Stimulated activated CD8-positive, alpha-beta memory T cell treated with anti-CD3 and anti-CD28 coated beads, Interleukin-4, amount 100 ng/mL, for 48 hours (primary cell): ENCODE measurements at regions not wholly inside any gene's neighbourhood (a gene's known extent, or its start where the extent isn't known, plus 50 kb on each side); places are given as distances from the start of the nearest gene placed in this dataset.

Experiments
- DNase-seq: peaks from one replicate; pipeline ENCODE4 v3.0.0-alpha.2; 2020

DNA sequence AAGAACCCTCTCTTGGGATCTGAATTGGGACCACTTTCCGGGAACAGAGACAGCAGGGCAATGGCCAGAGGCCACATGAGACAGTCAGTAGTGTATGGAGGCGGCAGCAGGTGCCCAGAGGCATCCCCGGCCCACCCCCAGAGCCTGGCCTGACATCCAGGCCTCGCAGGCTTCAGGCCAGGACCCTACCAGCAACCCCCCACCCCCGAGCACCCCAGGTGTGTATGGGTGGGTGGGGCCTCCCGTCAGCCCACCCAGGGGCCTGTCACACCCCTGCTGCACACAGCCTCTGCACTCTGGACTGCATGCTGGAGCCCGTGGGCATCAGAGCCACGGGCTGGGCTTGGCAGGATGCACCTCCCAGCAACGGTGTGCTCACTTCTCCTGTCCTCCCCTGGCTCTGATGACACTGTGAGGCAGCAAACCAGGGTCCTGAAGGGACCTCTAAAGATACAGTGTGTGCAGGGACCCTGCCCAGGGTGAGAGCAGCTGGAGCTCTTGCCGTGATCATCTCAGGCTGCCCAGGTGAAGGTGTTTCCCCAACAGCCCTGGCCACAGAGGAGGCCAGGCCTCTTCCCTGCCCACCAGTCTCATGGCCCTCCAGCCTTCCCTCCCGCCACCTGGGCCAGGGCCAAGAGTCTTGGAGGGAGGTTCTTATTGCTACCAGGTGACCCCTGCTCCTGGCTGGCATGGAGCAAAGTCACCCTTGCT lies 88.8 kb upstream of the SEPTIN5 start:
- no peak for DNase-seq

DNA sequence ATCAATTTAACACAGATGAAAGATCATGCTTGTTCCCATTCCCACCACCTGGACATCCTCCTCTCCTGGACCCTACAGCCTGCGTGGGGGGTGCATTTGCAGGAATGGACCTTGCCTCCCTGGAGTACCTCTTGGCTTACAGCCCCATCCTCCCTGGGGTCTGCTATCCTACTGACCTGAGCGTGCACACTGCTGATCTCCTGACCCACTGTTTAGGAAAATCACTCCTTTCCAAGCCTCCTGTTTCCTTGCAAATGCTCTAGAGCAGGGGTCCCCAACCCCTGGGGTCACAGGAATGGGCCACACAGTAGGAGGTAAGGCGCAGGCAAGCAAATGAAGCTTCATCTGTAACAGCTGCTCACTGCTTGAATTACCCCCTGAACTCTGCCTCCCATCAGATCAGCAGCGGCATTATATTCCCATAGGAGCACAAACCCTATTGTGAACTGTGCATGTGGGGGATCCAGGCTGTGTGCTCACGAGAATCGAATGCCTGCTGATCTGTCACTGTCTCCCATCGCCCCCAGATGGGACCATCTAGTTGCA lies 88.2 kb upstream of the SEPTIN5 start:
- no peak for DNase-seq

DNA sequence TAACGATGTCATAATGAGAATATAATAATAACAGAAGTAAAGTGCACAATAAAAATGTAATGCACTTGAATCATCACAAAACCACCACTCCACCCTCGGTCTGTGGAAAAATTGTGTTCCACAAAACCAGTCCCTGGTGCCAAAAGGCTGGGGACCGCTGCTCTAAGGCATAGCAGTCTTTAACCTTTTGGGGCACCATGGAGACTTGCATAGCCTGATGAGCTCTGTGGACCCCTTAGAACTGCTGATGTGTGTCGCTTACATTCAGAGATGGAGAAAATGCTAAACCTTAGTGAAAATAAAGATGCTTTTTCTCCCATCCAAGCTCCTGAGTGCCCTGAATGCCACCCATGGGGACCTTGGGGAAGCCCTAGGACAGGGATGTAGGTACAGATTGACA lies 87.6 kb upstream of the SEPTIN5 start:
- DNase-seq, result no peak

DNA sequence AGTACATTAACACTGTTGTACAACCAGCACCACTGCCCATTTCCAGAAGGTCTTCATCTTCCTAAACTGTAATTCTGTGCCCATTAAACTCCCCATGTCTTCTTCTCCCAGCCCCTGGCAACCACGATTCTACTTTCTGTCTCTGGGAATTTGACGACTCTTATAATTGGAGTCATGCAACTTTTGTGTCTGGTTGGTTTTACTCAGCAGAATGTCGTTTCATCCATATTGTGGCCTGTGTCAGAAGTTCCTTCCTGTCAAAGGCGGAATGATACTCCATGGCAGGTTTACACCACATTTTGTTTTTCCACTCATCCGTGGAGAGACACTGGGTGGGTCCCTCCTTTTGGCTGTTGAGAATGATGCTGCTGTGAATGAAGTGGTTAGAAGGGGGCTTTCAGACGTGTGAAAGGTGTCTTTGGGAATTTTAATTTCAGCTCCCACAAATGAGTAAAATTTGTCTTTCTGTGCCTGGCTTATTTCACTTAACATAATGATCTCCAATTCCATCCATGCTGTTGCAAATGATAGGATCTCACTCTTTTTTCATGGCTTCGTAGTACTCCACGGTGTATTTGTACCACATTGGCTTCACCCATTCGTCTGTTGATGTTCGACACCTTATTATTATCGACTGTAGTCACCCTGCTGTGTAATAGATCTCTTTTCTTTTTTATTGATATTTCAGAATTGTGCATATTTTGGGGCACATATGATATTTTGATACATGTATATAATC lies 86.1 kb upstream of the SEPTIN5 start:
- no peak for DNase-seq

DNA sequence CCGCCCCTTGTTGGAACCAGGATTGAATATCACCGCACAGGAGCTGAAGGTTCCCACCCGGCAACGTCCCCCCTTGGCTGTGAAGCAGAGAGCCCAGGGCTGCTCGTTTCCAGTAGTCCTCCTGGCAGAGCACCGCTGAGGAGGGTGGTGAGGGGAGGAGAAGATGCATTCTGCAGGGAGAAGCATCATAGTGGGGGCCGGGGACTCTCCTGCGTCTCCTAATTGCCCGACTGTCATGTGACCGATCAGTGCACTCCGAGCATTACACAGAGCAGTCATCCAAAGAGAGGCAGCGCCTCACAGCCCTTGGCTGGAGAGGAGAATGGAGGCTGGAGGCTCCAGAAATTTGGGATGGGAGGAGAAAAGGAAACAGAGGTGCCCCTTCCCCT lies 85.0 kb upstream of the SEPTIN5 start:
- no peak for DNase-seq

DNA sequence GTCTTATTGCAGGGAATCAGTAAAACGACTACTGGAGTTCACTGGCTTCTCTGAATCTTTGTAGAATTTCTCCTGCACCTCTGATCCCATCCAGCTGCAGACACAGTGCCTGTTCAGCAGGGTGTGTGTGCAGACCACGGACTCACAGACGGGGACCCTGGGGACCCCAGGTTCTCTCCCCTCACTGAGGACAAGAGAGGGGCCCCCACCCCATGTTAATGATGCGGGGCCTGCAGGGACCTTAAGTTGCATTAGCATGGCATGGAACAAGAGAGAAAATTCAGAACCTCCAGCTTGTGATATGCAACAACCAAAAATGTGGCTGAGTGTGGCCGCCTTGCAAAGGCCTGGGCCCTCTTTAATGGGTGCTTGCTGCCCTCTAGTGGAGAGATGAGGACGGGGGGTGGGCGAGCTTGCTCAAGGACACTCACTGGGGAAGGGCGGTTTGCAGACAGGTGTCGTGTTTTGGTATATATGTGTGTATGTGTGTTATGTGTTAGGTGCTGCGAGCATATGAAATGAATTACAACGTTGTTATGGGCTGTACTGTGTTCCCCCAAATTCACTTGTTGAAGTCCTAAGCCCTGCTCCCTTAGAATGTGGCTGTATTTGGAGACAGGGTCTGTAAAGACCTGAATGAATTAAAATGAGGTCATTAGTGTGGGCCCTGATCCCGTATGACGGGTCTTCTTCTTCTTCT lies 84.4 kb upstream of the SEPTIN5 start:
- DNase-seq, result peak; percentile 93

DNA sequence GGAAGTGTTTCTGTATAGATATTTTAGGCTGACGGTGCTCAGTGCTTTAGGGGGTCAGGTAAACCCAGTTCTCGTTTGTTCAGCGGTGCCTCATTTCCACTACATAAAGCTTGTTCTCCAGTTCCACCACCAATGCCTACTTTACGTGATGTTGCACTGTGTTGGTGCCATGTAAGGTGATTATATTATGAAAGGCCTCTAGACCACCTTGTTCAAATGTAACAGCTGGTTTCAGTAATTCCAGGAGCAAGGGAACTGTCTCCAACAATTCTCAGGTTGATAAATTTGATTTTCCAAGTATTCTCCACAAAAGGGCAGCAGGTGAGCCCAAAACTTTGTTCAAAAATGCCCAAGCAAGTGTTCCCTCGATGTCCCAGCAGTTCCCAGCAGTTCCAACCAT lies 83.7 kb upstream of the SEPTIN5 start:
- no peak for DNase-seq

DNA sequence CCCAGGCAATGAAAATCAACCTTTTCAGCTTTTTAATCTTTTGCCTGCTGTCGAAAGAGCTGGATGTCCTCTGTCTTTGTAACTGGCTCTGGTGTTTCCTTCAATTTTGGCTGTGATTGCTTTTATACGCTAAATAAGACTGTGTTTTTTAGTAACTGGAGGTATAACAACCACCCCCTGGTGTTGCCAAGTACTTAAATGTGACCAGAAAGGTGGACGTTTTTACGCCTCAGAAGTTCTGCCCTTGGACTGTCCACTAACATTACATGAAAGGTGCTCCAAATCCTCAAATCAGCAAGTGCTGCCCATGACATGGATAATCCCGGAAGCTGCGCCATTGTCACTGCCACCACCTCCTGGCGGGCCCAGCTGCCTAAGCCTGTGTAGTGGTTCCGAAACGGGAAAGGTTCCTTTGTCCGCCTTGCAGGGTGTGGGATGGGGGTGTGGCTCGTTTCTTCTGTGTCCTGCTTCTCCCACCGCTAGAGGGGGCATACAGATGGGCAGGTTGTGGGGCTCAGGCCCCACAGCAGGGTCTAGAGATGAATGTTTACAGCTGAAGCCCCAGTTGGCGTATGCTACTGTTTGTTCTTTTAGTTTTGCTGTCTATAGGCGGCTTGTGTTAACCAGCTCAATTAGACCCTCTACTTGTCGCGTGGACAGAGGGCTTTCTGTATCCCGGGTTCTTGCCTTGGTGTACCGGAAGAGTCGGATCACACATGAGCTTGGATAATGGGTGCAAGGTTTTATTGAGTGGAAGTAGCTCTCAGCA lies 82.2 kb upstream of the SEPTIN5 start:
- peak; percentile 40 for DNase-seq

DNA sequence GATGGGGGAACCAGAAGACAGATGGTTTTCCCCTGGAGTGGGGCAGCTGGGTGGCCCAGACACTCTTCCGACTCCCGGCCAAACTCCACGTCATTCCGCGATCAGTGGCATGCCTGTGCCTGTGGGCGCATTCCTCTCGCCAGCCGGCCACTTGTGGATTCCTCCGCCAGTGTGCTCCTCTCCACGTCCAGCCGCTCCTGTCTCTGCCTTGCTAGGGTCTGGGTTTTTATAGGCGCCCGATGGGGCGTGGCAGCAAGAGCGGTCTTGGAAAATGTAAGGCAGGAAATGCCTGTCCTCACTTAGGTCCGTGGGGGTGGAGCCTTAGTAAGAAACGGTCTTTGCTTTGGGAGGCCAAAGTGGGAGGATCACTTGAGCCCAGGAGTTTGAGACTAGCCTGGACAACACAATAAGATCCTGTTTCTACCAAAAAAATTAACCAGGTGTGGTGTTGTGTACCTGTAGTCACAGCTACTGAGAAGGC lies 81.6 kb upstream of the SEPTIN5 start:
- peak; percentile 2 for DNase-seq

DNA sequence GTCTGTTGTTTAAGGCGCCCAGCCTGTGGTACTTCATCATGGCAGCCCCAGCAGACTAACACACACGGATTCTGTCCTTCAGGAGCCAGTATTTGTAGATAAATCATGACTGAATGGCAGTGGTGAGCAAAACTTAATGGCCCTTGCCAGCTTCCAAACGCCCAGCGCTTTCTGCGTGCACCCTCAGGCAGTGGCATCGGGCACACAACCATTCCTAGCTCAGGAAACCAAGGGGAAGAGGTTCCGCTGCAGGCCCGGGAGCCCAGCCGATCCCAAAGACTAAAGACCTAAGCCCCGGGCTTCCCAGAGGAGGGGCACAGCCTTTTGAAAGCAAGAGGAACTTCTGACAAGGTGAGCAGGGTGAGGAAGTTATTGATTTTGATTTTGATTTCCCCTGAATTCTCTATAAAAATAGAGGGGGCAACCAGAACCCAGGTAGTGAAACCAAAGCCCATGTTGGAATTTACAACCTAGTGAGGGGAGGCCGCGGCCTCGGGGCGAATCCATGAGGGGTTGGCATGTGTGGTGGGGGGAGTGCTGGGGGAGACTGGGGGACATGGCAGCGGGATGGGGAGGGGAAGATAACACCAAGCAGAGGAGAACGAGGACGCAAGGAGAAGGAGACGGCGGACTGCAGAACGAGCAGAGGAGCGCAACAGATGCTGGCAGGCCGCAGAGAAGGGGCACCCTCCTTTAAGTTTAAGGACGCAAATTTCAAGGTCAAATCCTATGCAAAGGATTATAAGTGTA lies 79.9 kb upstream of the SEPTIN5 start:
- peak; percentile 4 for DNase-seq

DNA sequence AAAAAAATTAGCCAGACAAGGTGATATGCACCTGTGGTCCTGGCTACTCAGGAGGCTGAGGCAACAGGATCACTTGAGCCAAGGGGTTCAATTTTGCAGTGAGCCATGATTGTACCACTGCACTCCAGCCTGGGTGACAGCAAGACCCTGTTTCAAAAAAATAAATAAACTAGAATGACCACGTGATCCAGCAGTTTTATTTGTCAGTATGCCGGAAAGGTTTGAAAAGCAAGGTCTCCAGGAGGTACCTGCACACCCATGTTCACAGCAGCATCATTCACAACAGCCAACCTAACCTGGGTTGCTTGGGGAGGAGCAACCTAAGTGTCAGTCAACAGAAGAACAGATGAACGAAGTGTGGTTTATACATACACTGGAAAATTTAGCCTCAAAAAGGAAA lies 78.7 kb upstream of the SEPTIN5 start:
- no peak for DNase-seq

DNA sequence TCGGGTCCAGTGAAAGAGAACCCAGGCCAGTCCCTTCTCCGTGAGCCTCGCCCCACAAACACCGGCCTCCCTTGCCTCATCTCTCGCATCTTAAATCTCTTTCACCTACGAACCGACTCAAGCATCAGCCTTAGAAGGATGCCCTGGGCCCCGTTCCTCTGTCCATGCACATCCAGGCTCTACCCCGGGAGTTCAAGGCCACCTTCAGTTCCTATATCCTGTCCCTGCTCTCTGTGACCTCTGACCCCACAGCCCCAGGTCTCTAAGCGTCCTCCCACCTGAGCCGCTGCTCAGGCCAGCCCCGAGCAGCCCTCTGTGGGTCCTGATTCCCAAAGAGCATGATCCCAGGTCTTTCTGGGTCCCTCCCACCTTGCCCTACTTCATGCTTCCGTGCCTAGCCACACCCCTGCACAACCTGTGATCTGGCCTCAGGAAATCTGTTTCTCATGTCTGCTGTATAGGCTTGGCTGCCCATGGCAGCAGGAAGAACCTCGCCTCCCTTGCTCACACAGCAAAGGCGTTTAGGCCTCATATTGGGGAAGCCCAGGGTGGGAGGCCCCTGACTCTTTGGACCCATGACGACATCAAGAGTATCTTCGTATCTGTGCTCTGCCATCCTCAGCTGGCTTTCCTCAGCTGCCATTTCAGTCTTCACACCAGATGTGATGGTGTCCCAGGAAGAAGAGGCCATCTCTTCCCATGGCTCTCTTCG lies 77.5 kb upstream of the SEPTIN5 start:
- DNase-seq, result no peak

DNA sequence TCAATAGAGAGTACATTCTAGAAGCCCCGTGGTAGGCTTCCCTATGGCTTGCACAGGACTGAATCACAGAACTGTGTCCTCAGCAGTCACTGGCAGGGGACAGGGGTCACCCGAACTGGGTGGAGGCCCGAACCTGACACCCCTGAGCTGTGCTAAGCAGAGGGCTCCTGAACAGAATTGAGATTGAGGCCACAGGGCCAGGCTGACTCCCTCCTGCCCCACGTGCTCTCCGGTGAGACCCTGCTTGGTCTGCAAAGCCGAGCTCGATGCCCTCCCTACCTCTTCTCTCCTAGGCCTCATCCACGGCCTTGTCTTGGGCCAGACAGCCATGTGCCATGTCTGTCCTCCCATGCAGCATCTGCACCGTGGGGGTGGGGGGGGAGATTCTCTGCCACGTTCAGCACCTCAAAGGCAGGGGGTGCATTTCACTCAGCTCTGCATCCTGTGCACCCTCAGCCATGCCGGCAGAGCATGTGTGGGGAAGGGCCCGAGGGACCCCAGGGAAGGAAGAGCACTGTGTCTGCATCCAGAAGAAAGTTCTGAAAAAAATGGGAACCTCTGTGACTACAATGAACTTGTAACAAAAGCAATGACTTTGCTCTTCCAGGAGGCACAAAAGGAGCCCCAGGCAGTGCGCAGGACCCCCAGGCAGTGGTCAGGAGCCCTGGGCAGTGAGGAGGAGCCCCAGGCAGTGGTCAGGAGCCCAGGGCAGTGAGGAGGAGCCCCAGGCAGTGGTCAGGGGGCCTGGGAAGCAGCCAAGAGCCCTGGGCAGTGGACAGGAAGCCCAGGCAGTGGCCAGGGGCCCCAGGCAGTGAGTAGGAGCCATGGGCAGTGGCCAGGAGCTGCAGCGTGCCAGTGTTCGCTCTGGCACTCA lies 76.7 kb upstream of the SEPTIN5 start:
- DNase-seq, result no peak

DNA sequence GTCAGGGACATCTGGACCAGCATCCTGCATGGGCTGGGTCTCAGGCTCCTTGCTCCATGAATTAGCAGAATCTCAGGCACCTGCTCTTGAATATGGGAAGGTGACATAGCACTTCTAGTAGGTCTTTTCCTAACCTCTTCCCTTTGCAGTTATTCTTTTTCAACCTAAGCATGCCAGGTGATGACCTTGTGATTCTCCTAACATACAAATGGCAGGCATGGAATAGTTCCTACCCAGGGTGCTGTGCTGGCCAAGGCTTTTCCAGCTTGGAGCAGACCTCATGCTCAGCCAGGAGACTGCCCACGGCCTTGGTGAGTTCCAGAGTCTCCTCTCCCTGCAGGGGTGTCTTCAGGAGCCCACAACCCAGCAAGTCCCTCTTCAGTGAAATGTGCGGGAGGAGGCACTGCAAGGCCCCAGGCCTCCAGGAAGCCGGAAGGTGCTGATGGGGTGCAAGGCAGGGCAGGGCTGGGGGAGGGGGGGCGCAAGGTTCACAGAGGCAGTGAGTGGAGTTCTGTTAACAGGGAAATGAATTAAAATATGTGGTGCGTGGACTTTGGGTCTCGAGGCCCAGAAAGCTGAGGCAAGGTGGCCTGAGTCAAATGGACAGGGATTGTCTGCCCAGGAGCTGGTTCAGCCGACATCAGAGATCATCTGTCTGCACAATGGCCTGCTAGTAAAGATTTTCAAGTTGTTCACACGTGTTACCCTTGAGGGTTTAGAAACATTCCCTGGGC lies 75.9 kb upstream of the SEPTIN5 start:
- DNase-seq, result no peak

DNA sequence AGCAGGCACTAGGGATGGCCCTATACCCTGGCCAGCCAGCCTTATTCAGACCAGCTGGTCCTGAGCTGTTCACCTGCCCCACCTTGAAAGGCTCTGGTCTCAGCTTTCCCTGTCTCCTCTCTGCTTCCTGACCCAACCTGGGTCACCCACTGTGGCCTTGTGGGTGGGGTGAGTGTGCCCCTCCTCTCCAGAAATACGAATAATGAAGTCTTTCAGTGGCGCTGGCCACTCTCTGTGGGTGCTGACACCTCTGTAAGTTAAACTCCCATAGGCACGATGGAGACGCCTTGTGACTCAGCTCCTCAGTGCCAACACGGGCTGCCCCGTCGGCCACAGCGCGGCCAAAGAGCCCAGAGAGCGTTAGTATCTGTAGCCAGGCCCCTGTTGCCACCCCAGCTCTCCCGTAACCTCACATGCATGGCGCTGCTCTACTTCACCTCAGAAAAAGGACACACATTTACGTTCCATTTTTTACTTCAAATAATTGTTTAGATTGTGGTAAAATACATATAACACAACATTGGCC lies 74.6 kb upstream of the SEPTIN5 start:
- no peak for DNase-seq

DNA sequence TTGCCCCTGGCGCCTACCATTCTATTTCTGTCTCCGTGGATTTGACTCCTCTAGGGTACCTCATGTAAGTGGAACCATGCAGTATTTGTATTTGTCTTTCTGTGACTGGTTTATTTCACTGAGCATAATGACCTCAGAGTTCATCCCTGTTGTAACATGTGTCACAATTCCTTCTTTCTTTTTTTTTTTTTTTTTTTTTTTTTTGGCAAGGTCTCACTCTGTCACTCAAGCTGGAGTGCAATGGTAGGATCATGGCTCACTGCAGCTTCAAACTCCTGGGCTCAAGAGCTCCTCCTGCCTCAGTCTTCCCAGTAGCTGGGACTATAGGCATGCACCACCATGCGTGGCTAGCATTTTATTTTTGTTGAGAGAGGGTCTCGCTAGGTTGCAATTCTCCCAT lies 74.0 kb upstream of the SEPTIN5 start:
- DNase-seq, result no peak

DNA sequence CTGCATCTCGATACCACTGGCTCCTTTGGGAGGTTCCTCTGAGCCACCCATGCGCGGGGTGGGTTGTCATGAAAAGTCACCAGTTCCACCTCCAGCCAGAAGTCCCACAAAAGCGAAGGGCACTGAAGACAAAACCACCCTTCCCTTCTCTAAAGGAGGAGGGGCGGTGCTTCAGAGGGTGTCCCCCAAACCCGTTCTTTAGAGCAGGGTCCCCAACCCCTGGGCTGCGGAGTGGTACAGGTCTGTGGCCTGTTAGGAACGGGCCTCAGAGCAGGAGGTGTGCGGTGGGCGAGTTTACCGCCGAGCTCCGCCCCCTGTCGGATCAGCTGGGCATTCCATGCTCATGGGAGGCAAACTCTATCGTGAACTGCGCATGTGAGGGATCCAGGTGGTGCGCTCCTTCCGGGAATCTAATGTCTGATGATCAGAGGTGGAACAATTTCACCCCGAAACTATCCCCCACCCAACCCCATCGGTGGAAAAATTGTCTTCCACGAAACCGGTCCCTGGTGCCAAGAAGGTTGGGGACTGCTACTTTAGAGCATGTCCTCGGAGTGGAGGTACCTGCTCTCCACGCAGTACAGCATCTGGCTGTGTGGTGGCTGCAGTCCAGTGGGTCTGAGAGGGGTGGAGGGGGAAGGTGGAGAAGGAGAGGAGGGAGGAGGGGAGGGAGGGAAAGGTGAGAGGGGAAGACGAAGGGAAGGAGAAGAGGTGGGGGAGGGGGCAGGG lies 72.9 kb upstream of the SEPTIN5 start:
- DNase-seq, result no peak

DNA sequence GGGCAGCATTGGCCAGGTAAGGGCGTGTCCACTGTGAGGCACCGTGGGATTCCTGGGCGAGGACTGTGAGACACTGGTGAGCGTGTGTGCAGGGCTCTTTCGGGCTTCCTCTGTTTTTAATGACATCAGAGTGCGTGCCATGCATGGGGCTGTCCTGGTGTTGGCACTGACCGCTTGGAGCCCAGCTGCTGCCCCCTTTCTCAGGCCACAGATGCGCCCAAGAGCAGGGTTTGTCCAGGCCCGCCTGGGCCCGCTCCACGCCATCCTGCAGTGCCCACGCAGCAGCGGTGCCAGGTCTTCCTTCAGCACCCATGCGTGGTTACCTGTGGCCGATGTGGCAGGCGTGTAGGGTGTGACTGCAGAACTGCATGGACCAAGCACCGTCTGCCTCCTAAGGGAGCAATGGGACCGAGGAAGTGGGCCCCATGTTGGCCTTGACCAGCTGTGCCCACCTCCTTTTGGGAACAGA lies 72.3 kb upstream of the SEPTIN5 start:
- DNase-seq, result no peak
